ENCODE measurements at regions not wholly inside any gene's neighbourhood (a gene's known extent, or its start where the extent isn't known, plus 50 kb on each side); places are given as distances from the start of the nearest gene placed in this dataset.

GRCh38 chr9:7862170-7862569, 62.6 kb upstream of the DMAC1 start:
- no peak for TF ChIP-seq CTCF (IDR thresholded peaks at IDR 0.05; ENCODE audit: low read length, missing control alignments)
- H3K4me3 ChIP-seq (replicated peaks; ENCODE audit: low read depth, low read length) = no peak overlapping the region
- no peak for DNase-seq (ENCODE audit: low read depth)

GRCh38 chr9:7861086-7861485, 61.5 kb upstream of the DMAC1 start:
- no peak for TF ChIP-seq CTCF (IDR thresholded peaks at IDR 0.05; ENCODE audit: low read length, missing control alignments)
- no peak for DNase-seq (ENCODE audit: low read depth)
- no peak overlapping the region for H3K4me3 ChIP-seq (replicated peaks; ENCODE audit: low read depth, low read length)

- no peak for DNase-seq (ENCODE audit: low read depth)
- no peak for TF ChIP-seq CTCF (IDR thresholded peaks at IDR 0.05; ENCODE audit: low read length, missing control alignments)
- no peak overlapping the region for H3K4me3 ChIP-seq (replicated peaks; ENCODE audit: low read depth, low read length)
Measured at GRCh38 chr9:7860335-7860709, 60.7 kb upstream of the DMAC1 start.

GRCh38 chr9:7859701-7860334, 60.2 kb upstream of the DMAC1 start:
- DNase-seq (ENCODE audit: low read depth) = no peak
- no peak for TF ChIP-seq CTCF (IDR thresholded peaks at IDR 0.05; ENCODE audit: low read length, missing control alignments)
- no peak overlapping the region for H3K4me3 ChIP-seq (replicated peaks; ENCODE audit: low read depth, low read length)

GRCh38 chr9:7858166-7858565, 58.6 kb upstream of the DMAC1 start:
- no peak for TF ChIP-seq CTCF (IDR thresholded peaks at IDR 0.05; ENCODE audit: low read length, missing control alignments)
- no peak overlapping the region for H3K4me3 ChIP-seq (replicated peaks; ENCODE audit: low read depth, low read length)
- no peak for DNase-seq (ENCODE audit: low read depth)

GRCh38 chr9:7854763-7855162, 55.2 kb upstream of the DMAC1 start:
- DNase-seq (ENCODE audit: low read depth) = no peak
- no peak overlapping the region for H3K4me3 ChIP-seq (replicated peaks; ENCODE audit: low read depth, low read length)
- no peak for TF ChIP-seq CTCF (IDR thresholded peaks at IDR 0.05; ENCODE audit: low read length, missing control alignments)
